RWPE1 (cell line): ENCODE measurements at regions not wholly inside any gene's neighbourhood (a gene's known extent, or its start where the extent isn't known, plus 50 kb on each side); places are given as distances from the start of the nearest gene placed in this dataset.

Experiments
- CTCF ChIA-PET: fragments of 350-600 bp; sonication (Branson Sonifier 250); formaldehyde crosslinking; extraction: SDS; loops from one replicate; lab custom pipeline; 2021; lab: Yijun Ruan, JAX
- POLR2A ChIA-PET: fragments of 400-600 bp; formaldehyde crosslinking; extraction: SDS; loops from one replicate; lab custom pipeline; 2020; ENCODE audit warnings: antibody characterized with exemption; ENCODE audit not compliant: low non-redundant PET; lab: Yijun Ruan, JAX
- DNase-seq: peaks from one replicate; pipeline ENCODE4 v3.0.0; 2012; ENCODE audit warnings: low spot score
- H3K27ac ChIP-seq: fragments of 450-650 bp; 2 replicates; pipeline ENCODE4 v1.5.1; 2017
- TF ChIP-seq, protein P1 (sequence below): fragments of 450-650 bp; conservative IDR thresholded peaks from 2 replicates; pipeline ENCODE4 v1.5.1; 2017; ENCODE audit warnings: low read depth, mild to moderate bottlenecking

DNA sequence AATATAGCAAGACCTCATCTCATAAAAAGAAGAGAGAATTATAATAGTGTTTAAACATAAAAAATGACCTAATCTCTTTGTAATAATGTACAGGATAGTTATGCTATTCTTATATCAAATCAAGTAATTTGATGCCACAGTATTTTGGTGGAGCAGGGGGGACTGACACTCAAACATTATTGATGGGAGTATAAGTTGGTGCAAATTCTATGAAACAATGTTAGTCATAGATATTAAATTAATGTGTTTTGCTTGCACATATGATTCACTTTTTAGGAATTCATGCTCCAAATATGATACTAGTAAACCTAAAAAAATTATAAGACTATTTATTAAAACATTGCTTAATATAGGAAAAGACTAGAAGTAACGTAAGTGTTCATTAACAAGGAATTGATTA lies 256.1 kb upstream of the SYT4 start:
- CTCF ChIA-PET, result no interaction called here
- POLR2A ChIA-PET, result no interaction called here
- DNase-seq, result no peak
- TF ChIP-seq, protein P1, sequence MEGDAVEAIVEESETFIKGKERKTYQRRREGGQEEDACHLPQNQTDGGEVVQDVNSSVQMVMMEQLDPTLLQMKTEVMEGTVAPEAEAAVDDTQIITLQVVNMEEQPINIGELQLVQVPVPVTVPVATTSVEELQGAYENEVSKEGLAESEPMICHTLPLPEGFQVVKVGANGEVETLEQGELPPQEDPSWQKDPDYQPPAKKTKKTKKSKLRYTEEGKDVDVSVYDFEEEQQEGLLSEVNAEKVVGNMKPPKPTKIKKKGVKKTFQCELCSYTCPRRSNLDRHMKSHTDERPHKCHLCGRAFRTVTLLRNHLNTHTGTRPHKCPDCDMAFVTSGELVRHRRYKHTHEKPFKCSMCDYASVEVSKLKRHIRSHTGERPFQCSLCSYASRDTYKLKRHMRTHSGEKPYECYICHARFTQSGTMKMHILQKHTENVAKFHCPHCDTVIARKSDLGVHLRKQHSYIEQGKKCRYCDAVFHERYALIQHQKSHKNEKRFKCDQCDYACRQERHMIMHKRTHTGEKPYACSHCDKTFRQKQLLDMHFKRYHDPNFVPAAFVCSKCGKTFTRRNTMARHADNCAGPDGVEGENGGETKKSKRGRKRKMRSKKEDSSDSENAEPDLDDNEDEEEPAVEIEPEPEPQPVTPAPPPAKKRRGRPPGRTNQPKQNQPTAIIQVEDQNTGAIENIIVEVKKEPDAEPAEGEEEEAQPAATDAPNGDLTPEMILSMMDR, result no peak
- no peak overlapping the region for H3K27ac ChIP-seq

DNA sequence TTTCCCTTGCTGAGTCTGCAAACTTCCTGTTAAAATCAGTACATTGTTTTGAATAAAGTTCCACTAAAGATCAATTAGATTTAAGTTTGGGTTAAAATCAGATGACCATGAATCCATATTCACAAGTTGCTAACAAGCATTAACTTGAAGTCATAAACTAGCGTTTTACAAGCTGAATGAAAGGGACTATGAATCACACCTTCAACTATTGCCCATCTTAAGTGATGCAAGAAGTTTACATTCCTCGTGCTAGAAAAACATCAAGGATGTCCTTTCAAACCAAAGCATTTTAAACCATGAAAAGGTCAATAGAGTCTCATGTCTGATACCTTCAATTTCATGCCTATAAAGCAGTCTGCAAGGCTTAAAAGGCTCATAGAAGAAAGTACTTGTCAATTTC lies 257.2 kb upstream of the SYT4 start:
- ChIA-PET CTCF (no interaction called here), POLR2A (interaction anchor here (0.6 kb wide), 1 partner anchor 34 kb away, joined by 4 read pairs; no protein-coding TSS in a partner anchor)
- TF ChIP-seq, protein P1, result no peak

DNA sequence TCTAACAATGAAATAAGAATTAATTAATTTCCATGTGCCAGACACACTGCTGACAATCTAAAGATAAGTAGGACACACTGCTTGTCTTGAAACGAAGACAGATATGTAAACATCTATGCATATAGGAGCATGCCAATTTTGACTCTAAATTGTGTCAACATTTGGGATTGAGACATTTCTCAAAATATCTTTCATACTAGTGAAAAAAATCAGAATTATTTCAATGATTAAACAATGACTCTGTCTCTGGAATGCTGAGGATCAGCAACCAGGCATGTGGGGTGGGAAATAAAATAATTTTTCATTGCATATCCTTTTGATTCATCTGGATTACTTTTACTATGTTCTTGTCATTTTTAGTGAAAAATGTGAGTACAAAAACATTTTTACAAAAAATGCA lies 262.6 kb upstream of the SYT4 start:
- TF ChIP-seq, protein P1, result no peak
- H3K27ac ChIP-seq, result no peak overlapping the region
- POLR2A ChIA-PET, result no interaction called here
- CTCF ChIA-PET, result no interaction called here
- DNase-seq, result no peak

More for the DNA sequence above, 257.2 kb upstream of the SYT4 start:
- DNase-seq, result no peak
- H3K27ac ChIP-seq, result no peak overlapping the region

DNA sequence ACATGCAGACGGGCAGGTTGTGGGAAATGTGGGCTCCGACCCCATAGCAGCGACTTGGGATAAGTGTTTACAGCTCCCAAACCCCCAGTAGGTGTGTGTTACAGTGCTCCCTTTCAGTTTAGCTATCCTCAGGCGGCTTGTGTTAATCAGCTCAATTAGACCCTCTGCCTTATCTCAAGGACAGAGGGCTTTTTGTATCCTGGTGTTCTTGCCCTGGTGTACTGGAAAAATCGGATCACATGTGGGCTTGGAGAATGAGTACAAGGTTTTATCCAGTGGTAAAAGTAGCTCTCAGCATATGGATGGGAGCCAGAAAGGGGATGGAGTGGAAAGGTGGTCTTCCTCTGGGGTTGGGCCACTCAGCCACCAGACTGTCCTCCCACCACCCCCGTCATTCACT lies 264.7 kb upstream of the SYT4 start:
- ChIA-PET CTCF (no interaction called here), POLR2A (no interaction called here)
- no peak for DNase-seq
- no peak overlapping the region for H3K27ac ChIP-seq
- TF ChIP-seq, protein P1, result no peak

DNA sequence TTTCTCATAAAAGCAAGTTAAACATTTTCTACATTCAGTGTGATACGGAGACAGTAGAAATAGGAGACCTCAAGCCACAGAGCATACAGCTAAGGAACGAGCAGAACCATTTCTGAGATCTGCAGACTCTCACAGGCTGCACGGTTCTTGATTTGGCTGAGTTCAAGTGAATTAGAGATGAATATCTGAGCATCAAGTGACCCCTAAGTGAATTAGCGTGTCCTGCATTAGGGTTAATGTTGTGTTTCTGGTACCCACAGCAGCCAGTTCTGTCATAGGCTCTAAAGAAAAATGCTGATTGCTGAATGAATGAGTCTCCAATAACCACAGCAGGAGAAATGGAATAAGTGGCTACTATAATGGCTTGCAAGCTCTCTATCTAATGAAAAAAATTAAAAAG lies 265.9 kb upstream of the SYT4 start:
- CTCF ChIA-PET, result no interaction called here
- DNase-seq, result no peak
- no peak overlapping the region for H3K27ac ChIP-seq
- TF ChIP-seq, protein P1, result no peak
- POLR2A ChIA-PET, result no interaction called here

DNA sequence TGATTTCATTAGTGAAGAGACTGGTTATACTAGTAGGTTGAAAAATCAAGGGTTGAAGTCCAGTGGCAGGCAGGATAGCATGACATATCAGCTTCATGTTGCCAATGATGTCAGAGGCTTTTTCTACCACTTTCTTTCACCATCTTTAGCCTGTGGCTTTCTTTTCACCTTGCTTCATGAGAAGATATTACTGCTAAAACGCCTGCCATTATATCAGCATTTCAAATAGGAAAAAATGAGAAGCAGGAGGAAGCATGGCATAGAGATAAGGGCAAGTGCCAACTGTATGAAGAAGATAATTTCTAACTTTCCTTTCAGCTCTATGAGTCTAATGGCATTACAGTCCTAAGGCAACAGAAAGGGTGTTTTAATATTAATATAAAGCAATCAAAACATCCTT lies 270.2 kb upstream of the SYT4 start:
- no peak for DNase-seq
- TF ChIP-seq, protein P1, result no peak
- CTCF ChIA-PET, result no interaction called here
- POLR2A ChIA-PET, result no interaction called here
- H3K27ac ChIP-seq, result no peak overlapping the region

DNA sequence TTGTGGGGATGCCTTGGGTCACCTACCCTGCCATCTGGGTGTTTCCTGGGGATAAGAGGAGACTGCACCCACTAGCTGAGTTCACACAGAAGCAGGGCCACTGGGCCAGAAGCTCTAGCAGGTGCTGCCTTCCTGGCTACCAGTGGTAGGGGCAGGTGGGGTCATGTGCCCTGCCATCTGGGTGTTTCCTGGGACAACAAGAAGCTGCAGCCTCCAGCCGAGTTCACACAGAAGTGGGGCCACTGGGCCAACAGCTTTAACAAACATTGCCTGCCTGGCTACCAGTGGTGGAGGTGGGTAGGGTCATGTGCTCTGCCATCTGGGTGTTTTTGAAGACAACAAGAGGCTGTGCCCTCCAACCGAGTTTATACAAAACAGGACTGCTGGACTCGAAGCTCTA lies 282.2 kb upstream of the SYT4 start:
- ChIA-PET POLR2A (no interaction called here), CTCF (no interaction called here)
- H3K27ac ChIP-seq, result no peak overlapping the region
- TF ChIP-seq, protein P1, result no peak
- DNase-seq, result no peak
